ENCODE measurements at regions not wholly inside any gene's neighbourhood (a gene's known extent, or its start where the extent isn't known, plus 50 kb on each side); places are given as distances from the start of the nearest gene placed in this dataset.

GRCh38 chr10:62627983-62628382 lies 176.5 kb upstream of the ADO start:
- DNase-seq (ENCODE audit: insufficient read length, low spot score) (no peak), FAIRE-seq (no peak)
- TF ChIP-seq TAF1 (IDR thresholded peaks at IDR 0.05; ENCODE audit: low read depth, low read length) (no peak), POLR2A (IDR thresholded peaks at IDR 0.05; ENCODE audit: low read depth, low read length) (no peak)

- no peak for TF ChIP-seq TAF1 (IDR thresholded peaks at IDR 0.05; ENCODE audit: low read depth, low read length)
- no peak for TF ChIP-seq PAX5 (IDR thresholded peaks at IDR 0.05; ENCODE audit: insufficient read depth, low read length, severe bottlenecking)
- TF ChIP-seq SPI1 (IDR thresholded peaks at IDR 0.05; ENCODE audit: low read depth, low read length), result no peak
- no peak for TF ChIP-seq POLR2A (IDR thresholded peaks at IDR 0.05; ENCODE audit: low read depth, low read length)
- no peak for TF ChIP-seq POU2F2 (IDR thresholded peaks at IDR 0.05; ENCODE audit: low read depth, low read length)
- no peak for TF ChIP-seq POLR2AphosphoS5 (IDR thresholded peaks at IDR 0.05; ENCODE audit: low read depth, low read length)
- DNase-seq (ENCODE audit: insufficient read length, low spot score) (no peak), FAIRE-seq (no peak)
Measured at GRCh38 chr10:62631241-62631640, 173.3 kb upstream of the ADO start.

GRCh38 chr10:62632071-62632809 lies 172.3 kb upstream of the ADO start:
- TF ChIP-seq TAF1 (IDR thresholded peaks at IDR 0.05; ENCODE audit: low read depth, low read length) (no peak), SPI1 (IDR thresholded peaks at IDR 0.05; ENCODE audit: low read depth, low read length) (peak; percentile 89), PAX5 (IDR thresholded peaks at IDR 0.05; ENCODE audit: insufficient read depth, low read length, severe bottlenecking) (peak; percentile 19), POU2F2 (IDR thresholded peaks at IDR 0.05; ENCODE audit: low read depth, low read length) (peak; percentile 72; the same call in 1 of the 2 replicates), POLR2A (IDR thresholded peaks at IDR 0.05; ENCODE audit: low read depth, low read length) (no peak), POLR2AphosphoS5 (IDR thresholded peaks at IDR 0.05; ENCODE audit: low read depth, low read length) (no peak; the same call in 1 of the 2 replicates)
- peak; percentile 95 for FAIRE-seq
- DNase-seq (ENCODE audit: insufficient read length, low spot score), result no peak

GRCh38 chr10:62633976-62634375 lies 170.5 kb upstream of the ADO start:
- TF ChIP-seq TAF1 (IDR thresholded peaks at IDR 0.05; ENCODE audit: low read depth, low read length), result no peak
- TF ChIP-seq POU2F2 (IDR thresholded peaks at IDR 0.05; ENCODE audit: low read depth, low read length), result peak; percentile 22; the same call in 1 of the 2 replicates
- no peak for DNase-seq (ENCODE audit: insufficient read length, low spot score)
- peak; percentile 16 for FAIRE-seq

GRCh38 chr10:62634576-62634975 lies 169.9 kb upstream of the ADO start:
- TF ChIP-seq POLR2A (IDR thresholded peaks at IDR 0.05; ENCODE audit: low read depth, low read length) (no peak), POLR2AphosphoS5 (IDR thresholded peaks at IDR 0.05; ENCODE audit: low read depth, low read length) (no peak), TAF1 (IDR thresholded peaks at IDR 0.05; ENCODE audit: low read depth, low read length) (no peak), PAX5 (IDR thresholded peaks at IDR 0.05; ENCODE audit: insufficient read depth, low read length, severe bottlenecking) (no peak), SPI1 (IDR thresholded peaks at IDR 0.05; ENCODE audit: low read depth, low read length) (no peak), POU2F2 (IDR thresholded peaks at IDR 0.05; ENCODE audit: low read depth, low read length) (no peak)
- DNase-seq (ENCODE audit: insufficient read length, low spot score) (no peak), FAIRE-seq (no peak)

- FAIRE-seq (peak; percentile 83), DNase-seq (ENCODE audit: insufficient read length, low spot score) (no peak)
- TF ChIP-seq SPI1 (IDR thresholded peaks at IDR 0.05; ENCODE audit: low read depth, low read length) (no peak), PAX5 (IDR thresholded peaks at IDR 0.05; ENCODE audit: insufficient read depth, low read length, severe bottlenecking) (no peak), TAF1 (IDR thresholded peaks at IDR 0.05; ENCODE audit: low read depth, low read length) (no peak), POLR2AphosphoS5 (IDR thresholded peaks at IDR 0.05; ENCODE audit: low read depth, low read length) (no peak), POU2F2 (IDR thresholded peaks at IDR 0.05; ENCODE audit: low read depth, low read length) (no peak), POLR2A (IDR thresholded peaks at IDR 0.05; ENCODE audit: low read depth, low read length) (no peak)
Measured at GRCh38 chr10:62635127-62635526, 169.4 kb upstream of the ADO start.

GRCh38 chr10:62636825-62637248 lies 167.7 kb upstream of the ADO start:
- no peak for FAIRE-seq
- no peak for DNase-seq (ENCODE audit: insufficient read length, low spot score)
- no peak for TF ChIP-seq POU2F2 (IDR thresholded peaks at IDR 0.05; ENCODE audit: low read depth, low read length)
- TF ChIP-seq TAF1 (IDR thresholded peaks at IDR 0.05; ENCODE audit: low read depth, low read length), result no peak
- no peak for TF ChIP-seq POLR2A (IDR thresholded peaks at IDR 0.05; ENCODE audit: low read depth, low read length)
- no peak for TF ChIP-seq SPI1 (IDR thresholded peaks at IDR 0.05; ENCODE audit: low read depth, low read length)
- no peak for TF ChIP-seq PAX5 (IDR thresholded peaks at IDR 0.05; ENCODE audit: insufficient read depth, low read length, severe bottlenecking)
- no peak for TF ChIP-seq POLR2AphosphoS5 (IDR thresholded peaks at IDR 0.05; ENCODE audit: low read depth, low read length)

- FAIRE-seq, result peak; percentile 99
- DNase-seq (ENCODE audit: insufficient read length, low spot score), result no peak
- TF ChIP-seq TAF1 (IDR thresholded peaks at IDR 0.05; ENCODE audit: low read depth, low read length) (0 out of 2 replicates have a peak, but pooled peaks have one; percentile 38), POLR2AphosphoS5 (IDR thresholded peaks at IDR 0.05; ENCODE audit: low read depth, low read length) (0 out of 2 replicates have a peak, but pooled peaks have one; percentile 23), PAX5 (IDR thresholded peaks at IDR 0.05; ENCODE audit: insufficient read depth, low read length, severe bottlenecking) (no peak), POU2F2 (IDR thresholded peaks at IDR 0.05; ENCODE audit: low read depth, low read length) (peak; percentile 53; the same call in 1 of the 2 replicates), SPI1 (IDR thresholded peaks at IDR 0.05; ENCODE audit: low read depth, low read length) (0 out of 2 replicates have a peak, but pooled peaks have one; percentile 5), POLR2A (IDR thresholded peaks at IDR 0.05; ENCODE audit: low read depth, low read length) (peak; percentile 43; the same call in 1 of the 2 replicates)
Measured at GRCh38 chr10:62637249-62638061, 167.1 kb upstream of the ADO start.

GRCh38 chr10:62638062-62638477 lies 166.4 kb upstream of the ADO start:
- DNase-seq (ENCODE audit: insufficient read length, low spot score), result no peak
- no peak for FAIRE-seq
- no peak for TF ChIP-seq POLR2A (IDR thresholded peaks at IDR 0.05; ENCODE audit: low read depth, low read length)
- peak; percentile 45 for TF ChIP-seq SPI1 (IDR thresholded peaks at IDR 0.05; ENCODE audit: low read depth, low read length)
- TF ChIP-seq PAX5 (IDR thresholded peaks at IDR 0.05; ENCODE audit: insufficient read depth, low read length, severe bottlenecking), result no peak

Data from GM12891 (cell line).